Limb (tissue), 2 donors: ENCODE measurements at regions not wholly inside any gene's neighbourhood (a gene's known extent, or its start where the extent isn't known, plus 50 kb on each side); places are given as distances from the start of the nearest gene placed in this dataset.

Experiments used
- DNase-seq, 2 donors: peaks; one replicate each; pipeline ENCODE4 v3.0.0-alpha.2; 2016; ENCODE audit errors: extremely low spot score in 2 of 2

DNA sequence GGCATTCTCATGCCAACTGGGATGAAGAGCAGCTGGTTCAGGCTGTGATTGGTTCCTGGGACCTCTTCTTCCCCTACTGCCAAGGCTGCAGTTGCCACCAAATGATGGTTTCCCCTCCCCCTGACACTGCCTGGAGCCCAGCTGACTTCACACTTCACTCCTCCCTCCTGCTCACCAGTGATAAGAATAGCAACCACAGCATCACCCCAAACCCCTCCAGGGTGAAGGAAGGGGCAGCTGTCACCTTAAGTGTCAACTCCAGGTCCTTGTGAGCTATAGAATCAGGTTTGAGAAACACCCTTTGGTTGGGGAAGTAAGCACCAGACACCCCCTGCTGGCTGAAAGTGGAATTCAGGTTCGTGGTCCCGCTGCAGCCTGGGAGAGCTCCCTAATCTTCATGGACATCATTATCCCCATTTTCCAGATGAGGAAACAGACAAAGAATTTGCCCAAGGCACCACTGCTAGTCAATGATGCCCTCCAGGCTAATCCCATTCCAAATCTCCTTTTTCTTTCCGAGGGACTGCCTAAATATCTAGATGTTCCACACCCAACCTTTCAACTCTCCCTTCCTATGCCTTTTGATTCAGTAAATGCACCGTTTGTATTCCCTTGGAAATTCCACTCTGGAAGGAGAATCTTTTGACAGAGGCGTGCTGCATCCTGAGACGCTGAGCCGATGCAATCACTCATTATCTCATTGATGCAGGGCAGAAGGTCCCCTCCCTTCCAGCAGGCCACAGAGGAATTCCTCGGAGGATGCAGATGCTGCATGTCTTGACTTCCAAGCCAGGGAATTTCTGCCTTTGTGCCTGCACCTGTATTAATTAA lies 50.6 kb upstream of the UQCRFS1 start:
- DNase-seq, result peak; percentile 18 to 68

DNA sequence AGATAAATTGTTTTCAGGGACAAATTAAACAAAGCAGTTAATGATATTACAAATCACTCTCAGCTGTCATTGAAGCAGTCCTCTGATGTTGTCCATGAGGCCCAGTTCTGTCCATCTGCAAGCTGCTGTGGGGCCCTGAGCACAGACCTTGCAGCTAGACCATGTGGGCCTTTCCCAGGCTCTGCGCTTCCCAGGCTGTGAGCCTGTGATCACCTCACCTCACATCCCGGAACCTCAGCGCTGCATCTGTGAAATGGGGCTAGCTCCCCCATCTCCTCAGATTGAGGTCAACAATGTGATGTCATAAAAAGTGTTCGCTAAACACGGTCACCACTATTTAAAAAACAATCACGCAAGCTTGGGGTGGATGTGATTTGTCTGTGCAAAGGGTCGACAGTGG lies 51.9 kb upstream of the UQCRFS1 start:
- DNase-seq, result no peak

DNA sequence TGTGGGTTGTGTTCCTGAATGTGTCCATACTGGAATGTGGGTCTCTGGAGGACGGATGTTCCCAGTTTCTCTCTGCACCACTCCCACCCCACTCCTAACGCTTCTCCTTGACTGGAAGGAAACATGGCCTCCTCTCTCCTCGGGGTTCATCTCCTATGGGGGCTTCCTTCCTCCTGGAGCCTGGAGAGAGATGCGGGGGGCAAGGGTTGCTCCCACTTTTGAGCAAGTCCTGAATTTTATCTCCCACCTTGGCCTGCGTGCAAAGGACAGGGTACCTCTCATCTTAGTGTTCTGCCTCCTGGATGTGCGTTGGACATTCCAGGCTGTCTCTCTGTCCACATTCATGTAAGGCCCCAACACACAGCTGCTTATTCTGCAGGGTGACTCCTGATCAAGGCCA lies 52.5 kb upstream of the UQCRFS1 start:
- no peak for DNase-seq

DNA sequence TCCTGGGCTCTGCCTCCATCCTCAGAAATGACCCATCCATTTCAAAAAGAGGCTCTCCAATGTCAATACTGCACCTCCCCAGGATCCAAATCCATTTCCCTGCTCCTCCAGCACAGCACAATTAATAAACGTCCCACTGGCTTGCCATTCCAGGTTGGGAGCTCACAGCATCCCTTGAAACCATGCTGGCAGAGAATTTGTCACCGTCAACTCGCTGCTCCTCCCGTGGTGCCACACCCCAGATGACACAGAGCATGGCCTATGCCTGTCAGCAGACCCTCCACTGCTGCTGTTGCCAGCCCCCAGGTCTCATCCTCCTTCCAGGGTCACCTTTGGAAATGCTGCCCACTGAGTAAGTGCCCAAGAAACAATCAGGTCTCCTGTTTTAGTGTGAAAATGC lies 53.0 kb upstream of the UQCRFS1 start:
- no peak for DNase-seq

DNA sequence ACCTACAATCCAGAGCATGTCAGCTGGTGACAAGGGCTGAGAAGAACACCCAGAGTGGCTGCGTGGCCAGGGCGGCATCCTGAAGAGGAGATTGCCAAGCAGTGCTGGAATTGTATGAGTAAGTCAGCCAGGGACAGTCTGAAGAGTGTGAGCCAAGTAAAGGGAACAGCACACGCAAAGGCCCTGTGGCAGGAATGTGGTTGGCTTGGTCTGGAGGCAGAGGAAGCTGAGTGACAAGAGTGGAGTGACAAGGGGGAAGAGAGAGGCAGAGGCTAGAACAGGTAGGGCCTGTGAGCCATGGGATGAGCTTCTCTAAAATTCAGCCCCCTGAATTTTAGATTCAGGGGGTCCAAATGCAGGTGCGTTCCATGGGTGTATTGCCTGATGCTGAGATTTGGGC lies 53.7 kb upstream of the UQCRFS1 start:
- no peak for DNase-seq

DNA sequence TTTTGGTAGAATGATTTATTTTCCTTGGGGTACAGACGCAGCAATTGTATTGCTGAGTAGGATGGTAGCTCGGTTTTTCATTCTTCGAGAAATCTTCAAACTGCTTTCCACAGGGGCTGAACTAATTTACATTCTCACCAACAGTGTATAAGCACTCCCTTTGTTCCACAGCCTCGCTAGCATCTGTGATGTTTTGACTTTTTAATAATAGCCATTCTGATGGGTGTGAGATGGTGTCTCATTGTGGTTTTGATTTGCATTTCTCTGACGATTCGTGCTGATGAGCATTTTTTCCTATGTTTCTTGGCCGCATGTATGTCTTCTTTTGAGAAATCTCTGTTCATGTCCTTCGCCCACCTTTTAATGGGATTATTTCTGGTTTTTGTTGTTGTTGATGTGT lies 54.8 kb upstream of the UQCRFS1 start:
- no peak for DNase-seq

DNA sequence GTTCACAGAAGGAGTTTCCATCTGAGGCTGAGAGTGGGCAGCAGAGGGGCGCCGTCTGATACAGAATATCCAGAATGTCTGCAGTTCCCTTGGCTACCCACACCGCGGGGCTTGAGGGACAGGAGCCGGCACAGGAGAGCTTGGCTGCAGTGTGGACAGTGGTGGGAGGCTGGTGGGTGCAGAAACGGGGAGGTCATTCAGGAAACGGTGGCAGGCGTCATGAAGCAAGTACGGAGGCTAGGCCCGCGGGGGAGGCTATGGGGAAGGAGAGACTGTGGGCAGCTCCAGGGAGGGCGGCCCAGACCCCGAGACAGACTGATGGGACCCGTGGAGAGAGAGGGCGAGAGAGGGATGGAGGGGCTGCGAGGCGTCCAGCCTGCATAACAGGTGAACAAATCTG lies 55.2 kb upstream of the UQCRFS1 start:
- no peak for DNase-seq

DNA sequence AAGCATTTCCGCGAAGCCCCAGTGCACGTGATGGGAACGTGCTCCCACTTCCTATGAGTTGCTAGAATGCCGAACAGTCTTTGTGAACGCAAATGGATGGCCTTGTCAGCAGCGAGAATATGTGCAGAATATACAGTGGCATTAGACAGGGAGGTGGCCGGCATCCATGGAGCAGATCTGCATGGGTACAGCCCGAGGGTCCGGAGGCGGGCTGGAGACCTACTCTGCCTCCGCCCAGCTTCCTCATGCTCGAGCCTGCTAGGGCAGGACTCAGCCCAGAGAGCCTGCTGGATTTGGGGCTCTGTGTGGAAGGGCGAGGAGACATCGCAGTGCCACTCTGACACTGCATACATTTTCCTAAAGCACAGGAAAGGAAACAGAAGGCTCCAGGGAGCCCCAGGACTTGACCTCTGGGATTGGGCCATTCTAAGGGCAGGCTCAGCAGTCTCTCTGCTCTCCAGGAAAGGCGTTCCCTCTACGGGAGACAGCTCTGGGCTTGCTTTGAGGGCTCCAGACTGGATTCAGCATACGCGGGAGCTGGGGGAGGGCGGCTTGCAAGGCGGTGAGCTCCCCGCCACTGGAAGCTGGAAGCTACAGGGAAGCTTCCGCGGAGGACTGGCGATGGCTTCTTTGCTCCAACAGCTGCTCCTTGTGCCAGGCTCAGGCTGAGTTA lies 55.9 kb upstream of the UQCRFS1 start:
- no peak for DNase-seq

DNA sequence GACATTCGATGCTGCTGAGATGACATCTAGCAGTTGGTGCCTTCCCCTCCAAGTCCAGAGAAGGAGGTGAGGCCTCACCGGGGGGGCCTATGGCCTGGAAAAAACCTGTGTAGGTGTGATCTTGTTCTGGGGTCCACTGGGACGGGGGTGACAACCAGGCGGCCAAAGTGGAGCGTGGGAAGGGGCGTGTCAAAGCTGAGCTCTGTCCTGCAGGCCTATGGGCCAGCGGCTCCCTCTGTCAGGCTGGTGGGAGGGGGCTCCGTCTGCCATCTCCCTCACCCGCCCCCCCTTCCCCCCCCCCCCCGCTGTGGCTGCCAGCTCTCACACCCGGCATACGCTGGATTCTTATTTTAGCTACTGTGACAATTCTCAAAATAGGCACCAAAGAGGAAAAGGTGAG lies 56.7 kb upstream of the UQCRFS1 start:
- no peak for DNase-seq

DNA sequence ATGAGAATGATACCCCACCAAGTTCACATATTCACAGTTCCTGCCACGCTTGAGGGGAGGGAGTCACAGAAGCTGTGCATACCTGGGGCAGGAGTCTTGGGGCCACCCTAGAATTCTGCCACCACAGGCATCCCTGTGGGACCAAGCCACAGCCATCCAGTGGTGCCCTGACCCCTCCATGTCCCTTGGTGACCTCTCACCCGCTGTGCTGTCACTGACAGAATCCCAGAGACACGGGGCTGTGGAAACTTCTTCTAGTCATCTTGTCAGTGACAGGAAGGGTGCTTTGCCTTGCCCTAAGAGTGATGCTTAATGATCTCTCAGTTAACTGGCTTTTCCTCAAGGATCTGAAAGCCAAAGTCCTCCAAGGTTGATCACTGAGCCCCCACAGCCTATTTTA lies 58.4 kb upstream of the UQCRFS1 start:
- no peak for DNase-seq

DNA sequence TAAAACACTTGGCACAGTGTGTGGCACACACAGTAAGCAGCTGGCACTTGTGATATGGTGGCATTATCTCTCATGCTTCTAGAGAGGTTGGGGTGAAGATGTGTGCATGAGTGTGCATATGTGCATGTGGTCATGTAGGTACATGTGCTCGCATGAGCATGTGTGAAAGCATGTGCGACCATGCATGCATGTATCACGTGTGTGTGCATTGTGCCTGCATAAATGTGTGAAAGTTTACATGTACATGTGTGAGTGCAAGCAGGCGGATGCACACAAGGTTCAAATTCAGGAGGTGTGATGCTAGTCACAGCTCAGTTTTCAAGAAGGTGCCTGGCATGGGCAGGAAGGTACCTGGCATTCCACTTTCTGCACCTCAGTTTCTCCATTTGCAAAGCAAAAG lies 59.0 kb upstream of the UQCRFS1 start:
- no peak for DNase-seq

DNA sequence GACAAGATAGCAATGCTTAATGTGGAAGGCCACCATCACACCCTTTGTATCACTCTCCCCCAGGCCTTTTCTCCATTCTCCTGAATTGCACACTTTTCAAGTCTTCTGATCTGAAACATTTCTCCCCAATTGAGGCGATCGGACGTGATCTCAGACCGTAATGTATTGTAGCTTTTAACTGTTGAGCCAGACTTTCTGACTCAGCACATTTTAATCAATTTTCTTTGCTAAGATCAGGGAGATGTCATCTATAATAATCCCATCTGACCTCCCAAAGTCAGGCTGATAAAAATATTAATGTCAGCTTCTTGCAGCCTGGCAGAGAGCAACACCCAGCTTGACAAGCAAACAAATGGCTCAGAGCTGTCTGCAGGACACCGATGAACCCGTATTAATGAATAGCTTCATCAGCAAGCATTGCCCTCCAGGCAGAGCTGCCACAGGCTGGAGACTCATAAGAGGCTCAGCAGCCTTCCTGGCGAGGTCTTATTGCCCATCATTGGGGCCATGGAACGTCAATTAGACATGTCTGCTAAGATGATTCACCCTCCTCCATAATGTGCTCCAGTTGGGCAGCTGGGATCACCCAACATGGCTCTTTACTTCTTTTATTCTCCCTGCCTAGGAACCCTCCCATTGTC lies 60.2 kb upstream of the UQCRFS1 start:
- no peak for DNase-seq

DNA sequence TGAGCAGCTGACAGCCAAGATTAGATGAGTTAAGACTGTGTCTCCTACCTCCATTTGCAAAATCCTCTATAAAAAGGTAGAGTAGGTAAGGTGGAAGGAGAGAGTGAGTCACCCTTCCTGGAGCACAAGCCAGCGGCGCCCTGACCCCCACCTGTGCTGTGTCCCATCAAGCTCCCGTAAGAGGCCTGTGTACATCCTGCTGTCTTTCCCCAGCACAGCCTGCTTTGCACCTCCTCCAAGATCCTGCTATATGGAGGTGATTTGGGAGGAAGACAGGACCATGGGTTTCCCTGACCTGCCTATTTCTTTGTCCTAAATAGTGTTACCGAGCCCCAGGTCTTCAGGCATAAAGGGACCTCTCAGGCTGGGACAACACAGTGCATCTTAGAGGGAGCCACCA lies 62.3 kb upstream of the UQCRFS1 start:
- no peak for DNase-seq

DNA sequence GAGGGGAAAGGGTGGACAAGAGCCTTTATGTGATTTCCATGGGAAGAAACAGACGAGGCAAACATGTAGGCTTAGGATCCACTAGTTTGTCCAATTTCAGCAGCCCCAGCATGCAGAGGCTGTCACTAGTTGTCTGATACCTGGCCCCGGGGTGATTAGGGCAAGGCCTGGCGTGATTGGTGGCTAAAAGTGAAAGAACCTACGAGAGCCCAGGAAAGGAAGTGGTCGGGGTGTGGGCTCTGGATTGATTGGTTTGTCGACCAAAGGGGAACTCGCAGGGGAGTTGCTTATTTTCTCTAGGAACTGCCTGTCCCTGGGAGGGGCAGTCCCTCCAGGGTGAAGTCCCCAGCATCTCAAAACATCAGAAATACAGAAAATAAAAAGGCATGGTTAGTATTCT lies 64.2 kb upstream of the UQCRFS1 start:
- DNase-seq, result no peak

DNA sequence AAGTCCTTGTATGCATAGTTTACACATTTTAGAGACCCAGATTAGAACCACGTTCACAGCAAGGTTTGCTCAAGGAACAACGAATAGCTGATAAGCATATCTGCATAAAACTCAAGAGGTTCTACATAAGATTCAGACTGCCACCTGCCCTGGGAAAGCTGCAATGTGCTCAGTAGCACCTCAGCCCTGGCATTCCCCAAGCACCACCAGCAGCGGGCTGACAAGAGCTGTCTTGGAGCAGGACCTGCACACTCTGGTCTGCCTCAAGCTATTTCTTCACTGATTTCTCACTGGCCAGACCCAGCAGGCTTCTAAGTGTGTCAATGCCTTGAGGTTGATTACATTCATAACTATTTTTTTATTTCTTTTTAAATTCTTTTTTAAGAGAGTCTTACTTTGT lies 65.8 kb upstream of the UQCRFS1 start:
- DNase-seq, result no peak

DNA sequence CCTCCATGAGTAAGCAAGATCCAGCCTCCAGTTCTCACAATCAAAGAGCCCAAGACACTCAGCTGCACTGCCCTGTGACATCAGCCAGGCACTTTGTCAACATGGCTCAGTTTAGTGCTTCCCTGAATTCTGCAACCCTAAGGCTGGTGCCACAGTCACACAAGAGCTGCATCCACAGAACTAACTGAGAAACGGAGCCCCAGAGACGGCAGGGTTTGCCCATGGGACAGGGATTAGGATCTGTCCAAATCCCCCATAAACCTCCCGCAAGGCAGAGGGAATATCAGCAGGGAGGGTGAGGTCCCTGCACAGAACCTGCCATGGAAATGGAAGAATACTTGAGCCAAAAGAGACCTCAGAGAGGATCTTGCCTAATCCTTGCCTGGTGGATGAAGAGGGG lies 70.4 kb upstream of the UQCRFS1 start:
- DNase-seq, result no peak

DNA sequence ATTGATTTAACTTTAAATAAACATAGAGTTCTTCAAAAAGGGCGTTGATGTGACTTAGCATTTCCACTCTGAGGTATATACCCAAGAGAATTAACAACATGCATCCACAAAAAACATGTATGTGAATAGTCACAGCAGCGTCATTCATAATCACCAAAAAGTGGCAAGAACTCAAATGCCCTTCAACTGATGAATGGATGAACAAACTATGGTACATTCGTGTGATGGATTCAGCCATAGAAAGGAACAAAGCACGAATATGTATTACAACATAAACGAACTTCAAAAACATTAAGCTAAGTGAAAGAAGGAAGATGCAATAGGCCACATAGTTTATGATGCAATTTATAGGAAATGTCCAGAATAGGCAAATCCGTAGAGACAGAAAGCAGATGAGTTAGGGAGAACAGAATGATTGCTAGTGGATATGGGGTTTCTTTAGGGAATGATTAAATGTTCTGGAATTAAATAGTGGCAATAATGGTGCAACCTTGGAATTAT lies 72.3 kb upstream of the UQCRFS1 start:
- no peak for DNase-seq

DNA sequence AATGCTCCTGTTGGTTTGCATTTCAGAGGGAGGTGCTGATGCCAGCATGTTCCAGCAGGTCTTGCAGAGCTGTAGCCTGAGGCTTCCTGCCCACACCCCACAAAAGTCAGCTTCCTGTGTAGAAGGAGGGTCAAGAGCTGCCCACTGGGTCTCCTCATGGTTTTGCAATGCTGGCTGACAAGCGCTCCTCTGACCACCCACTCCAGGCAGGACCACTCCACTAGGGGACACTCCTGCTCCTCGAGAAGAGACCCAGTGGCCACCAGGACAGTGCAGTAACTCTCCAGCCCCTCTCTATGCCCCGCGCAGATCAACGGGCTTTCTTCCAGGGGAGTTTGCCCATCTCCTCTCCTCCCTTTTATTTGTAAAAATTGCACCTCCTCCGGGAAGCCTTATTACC lies 72.9 kb upstream of the UQCRFS1 start:
- peak in 1 of 2 donors; percentile 63 for DNase-seq

DNA sequence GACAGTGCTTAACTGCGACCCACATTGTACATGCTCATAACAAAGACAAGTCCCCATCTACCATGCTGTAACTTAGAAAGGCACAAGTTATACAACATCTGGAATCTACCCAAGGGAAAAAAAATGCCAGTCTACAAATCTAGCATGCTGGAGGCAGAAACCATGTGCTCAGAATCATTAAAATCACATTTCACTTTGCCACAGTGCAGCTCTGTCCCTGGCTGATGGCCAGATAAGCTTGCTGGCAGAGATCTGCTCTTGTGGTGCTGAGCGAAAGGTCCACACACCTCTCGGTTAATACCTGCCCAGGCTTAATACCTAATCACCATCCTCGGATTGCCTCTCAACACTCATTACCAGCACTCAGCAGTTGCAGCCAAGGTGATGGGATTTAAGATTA lies 74.1 kb upstream of the UQCRFS1 start:
- no peak for DNase-seq

DNA sequence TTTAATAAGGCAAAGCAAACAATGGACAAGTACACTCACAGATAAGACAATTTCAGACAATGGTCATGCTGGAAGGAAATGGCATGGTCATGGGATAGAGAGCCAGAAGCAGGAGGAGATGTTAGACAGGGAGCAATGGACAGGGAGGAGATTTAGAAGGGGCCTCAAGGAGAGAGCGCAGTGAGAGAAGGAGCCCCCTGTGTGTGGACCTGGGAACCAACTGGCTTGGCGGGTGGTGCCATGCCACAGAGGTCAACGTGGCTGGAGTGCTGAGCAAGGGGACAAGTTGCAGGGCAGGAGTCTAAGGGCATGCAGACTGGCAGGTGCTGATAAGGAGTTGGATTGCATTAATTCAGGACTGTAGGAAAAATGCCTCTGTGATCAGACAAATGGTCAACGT lies 75.3 kb upstream of the UQCRFS1 start:
- peak in 1 of 2 donors; percentile 11 for DNase-seq

DNA sequence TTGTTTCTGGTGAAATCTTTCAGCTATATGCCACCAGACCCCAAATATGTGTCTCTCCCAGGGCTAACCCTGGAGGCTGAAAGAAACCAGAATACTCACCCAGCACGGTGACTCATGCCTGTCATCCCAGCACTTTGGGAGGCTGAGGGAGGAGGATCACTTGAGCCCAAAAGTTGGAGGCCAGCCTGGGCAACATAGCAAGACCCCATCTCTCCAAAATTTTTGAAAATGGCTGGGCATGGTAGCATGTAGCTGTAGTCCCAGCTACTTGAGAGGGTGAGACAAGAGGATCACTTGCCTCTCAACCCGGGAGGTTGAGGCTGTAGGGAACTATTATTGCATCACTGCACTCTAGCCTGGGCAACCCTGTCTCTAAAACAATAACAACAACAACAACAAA lies 76.1 kb upstream of the UQCRFS1 start:
- DNase-seq, result no peak

DNA sequence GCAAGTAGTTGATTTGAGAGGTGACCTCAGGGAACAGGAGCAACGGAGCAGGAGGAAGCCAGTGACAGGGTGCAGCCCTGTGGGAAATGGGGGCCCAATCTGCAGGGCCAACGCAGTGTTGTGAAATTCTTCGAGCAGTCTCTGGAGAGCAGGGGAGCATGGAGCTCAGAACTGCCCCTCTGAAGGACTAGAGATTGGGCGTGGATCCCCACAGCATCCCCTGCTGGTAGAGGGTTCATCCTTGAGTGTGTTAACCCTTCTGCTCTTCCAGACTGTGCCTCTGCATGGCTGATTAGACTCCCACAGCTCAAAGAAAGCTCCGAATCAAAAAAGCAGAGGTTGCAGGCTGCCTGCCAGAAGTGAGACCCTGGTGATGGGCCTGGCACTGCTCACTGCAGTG lies 77.9 kb upstream of the UQCRFS1 start:
- DNase-seq, result peak in 1 of 2 donors; percentile 29

DNA sequence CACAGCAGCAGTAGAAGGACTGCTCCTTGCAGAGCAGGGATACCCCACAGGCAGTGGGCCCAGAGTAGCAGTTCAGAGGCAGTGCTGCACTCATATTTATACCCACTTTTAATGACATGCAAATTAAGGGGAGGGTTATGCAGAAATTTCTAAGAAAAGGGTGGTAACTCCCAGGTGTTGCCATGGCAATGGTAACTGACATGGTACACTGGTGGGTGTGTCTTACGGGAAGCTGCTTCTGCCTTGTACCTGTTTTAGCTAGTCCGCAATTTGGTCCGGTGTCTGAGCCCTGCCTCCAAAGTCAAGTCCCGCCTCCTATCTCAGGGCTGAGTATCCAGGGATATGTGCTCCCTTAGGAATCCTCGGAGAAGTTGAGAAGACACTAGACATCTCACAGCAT lies 79.2 kb upstream of the UQCRFS1 start:
- DNase-seq, result peak in 1 of 2 donors; percentile 13
